ENCODE measurements at regions not wholly inside any gene's neighbourhood (a gene's known extent, or its start where the extent isn't known, plus 50 kb on each side); places are given as distances from the start of the nearest gene placed in this dataset.
"Not testable (repeated sequence)": the region's sequence is repeated elsewhere in the genome, so short reads cannot be mapped to it uniquely, and the experiment has no call there.

DNA sequence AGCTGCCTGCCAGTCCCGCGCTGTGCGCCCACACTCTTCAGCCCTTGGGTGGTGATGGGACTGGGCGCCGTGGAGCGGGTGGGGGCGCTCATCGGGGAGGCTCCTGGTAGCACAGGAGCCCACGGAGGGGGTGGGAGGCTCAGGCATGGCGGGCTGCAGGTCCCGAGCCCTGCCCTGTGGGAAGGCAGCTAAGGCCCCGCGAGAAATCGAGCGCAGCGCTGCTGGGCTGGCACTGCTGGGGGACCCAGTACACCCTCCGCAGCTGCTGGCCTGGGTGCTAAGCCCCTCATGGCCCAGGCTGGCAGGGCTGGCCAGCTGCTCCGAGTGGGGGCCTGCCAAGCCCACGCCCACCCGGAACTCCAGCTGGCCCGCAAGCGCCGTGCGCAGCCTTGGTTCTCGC lies 403.7 kb upstream of the NUDT12 start:
- not testable (repeated sequence) for TF ChIP-seq POLR2AphosphoS5 (IDR thresholded peaks at IDR 0.05; ENCODE audit: borderline replicate concordance, low read depth, low read length); EZH2 (IDR thresholded peaks at IDR 0.05); FOXP2 (optimal IDR thresholded peaks at IDR 0.05; ENCODE audit: control extremely low read depth, extremely low read length, insufficient read depth)

Measured in SK-N-MC (cell line).